Loucy (cell line): ENCODE measurements at regions not wholly inside any gene's neighbourhood (a gene's known extent, or its start where the extent isn't known, plus 50 kb on each side); places are given as distances from the start of the nearest gene placed in this dataset.

ENCODE experiments used
- H2AFZ ChIP-seq: fragments of 200-600 bp; sonication (generic); 2 replicates; pipeline ENCODE4 v1.6.0; 2016; ENCODE audit warnings: antibody characterized with exemption, mild to moderate bottlenecking, low read length, moderate library complexity
- H3F3A ChIP-seq: fragments of 200-600 bp; 2 replicates; pipeline ENCODE4 v1.6.0; 2016; ENCODE audit warnings: antibody characterized with exemption, low read depth, mild to moderate bottlenecking
- H3K27me3 ChIP-seq: fragments of 200-600 bp; sonication (generic); 2 replicates; pipeline ENCODE4 v1.6.1; 2014; ENCODE audit warnings: low read length, mild to moderate bottlenecking; ENCODE audit not compliant: insufficient read depth, poor library complexity, severe bottlenecking
- H3K36me3 ChIP-seq: fragments of 200-600 bp; sonication (generic); 2 replicates; pipeline ENCODE4 v1.6.1; 2016; ENCODE audit warnings: low read length; ENCODE audit not compliant: insufficient read depth
- H3K4me1 ChIP-seq: fragments of 200-600 bp; sonication (generic); 2 replicates; pipeline ENCODE4 v1.5.1; 2014; ENCODE audit warnings: low read length, mild to moderate bottlenecking; ENCODE audit not compliant: insufficient read depth, poor library complexity, severe bottlenecking
- H3K4me2 ChIP-seq: fragments of 200-600 bp; sonication (generic); 2 replicates; pipeline ENCODE4 v1.6.0; 2014; ENCODE audit warnings: antibody characterized with exemption, low read length, low read depth, mild to moderate bottlenecking; ENCODE audit not compliant: poor library complexity, severe bottlenecking
- H3K4me3 ChIP-seq: fragments of 200-600 bp; sonication (generic); 2 replicates; pipeline ENCODE4 v1.5.1; 2014; ENCODE audit warnings: low read length, mild to moderate bottlenecking, mixed read lengths; ENCODE audit not compliant: poor library complexity, severe bottlenecking
- H3K79me2 ChIP-seq: fragments of 200-600 bp; sonication (generic); 2 replicates; pipeline ENCODE4 v1.6.1; 2014; ENCODE audit warnings: low read length; ENCODE audit not compliant: insufficient read depth
- H3K9ac ChIP-seq: fragments of 200-600 bp; sonication (generic); 2 replicates; pipeline ENCODE4 v1.6.0; 2014; ENCODE audit warnings: mild to moderate bottlenecking, low read depth, low read length, moderate library complexity; ENCODE audit not compliant: poor library complexity, severe bottlenecking
- H3K9me2 ChIP-seq: fragments of 200-600 bp; sonication (generic); replicated peaks from 2 replicates; pipeline ENCODE4 v1.6.1; 2016; ENCODE audit warnings: low read depth, low read length, mixed read lengths
- H3K9me3 ChIP-seq: fragments of 200-600 bp; sonication (generic); 2 replicates; pipeline ENCODE4 v1.6.1; 2014; ENCODE audit warnings: mild to moderate bottlenecking, antibody characterized with exemption, low read length, low read depth; ENCODE audit not compliant: insufficient read depth
- H4K20me1 ChIP-seq: fragments of 200-600 bp; sonication (generic); 2 replicates; pipeline ENCODE4 v1.6.0; 2014; ENCODE audit warnings: antibody characterized with exemption, low read length, mild to moderate bottlenecking; ENCODE audit not compliant: insufficient read depth, poor library complexity, severe bottlenecking
- EZH2phosphoT487 ChIP-seq: fragments of 200-600 bp; IDR thresholded peaks from 2 replicates; pipeline ENCODE4 v1.6.1; 2018; ENCODE audit warnings: antibody characterized with exemption, mild to moderate bottlenecking, moderate library complexity, borderline replicate concordance
- TF ChIP-seq, protein P1 (sequence below): fragments of 200-600 bp; sonication (generic); conservative IDR thresholded peaks from 2 replicates; pipeline ENCODE4 v1.5.1; 2014; ENCODE audit warnings: mild to moderate bottlenecking, antibody characterized with exemption, low read length

DNA sequence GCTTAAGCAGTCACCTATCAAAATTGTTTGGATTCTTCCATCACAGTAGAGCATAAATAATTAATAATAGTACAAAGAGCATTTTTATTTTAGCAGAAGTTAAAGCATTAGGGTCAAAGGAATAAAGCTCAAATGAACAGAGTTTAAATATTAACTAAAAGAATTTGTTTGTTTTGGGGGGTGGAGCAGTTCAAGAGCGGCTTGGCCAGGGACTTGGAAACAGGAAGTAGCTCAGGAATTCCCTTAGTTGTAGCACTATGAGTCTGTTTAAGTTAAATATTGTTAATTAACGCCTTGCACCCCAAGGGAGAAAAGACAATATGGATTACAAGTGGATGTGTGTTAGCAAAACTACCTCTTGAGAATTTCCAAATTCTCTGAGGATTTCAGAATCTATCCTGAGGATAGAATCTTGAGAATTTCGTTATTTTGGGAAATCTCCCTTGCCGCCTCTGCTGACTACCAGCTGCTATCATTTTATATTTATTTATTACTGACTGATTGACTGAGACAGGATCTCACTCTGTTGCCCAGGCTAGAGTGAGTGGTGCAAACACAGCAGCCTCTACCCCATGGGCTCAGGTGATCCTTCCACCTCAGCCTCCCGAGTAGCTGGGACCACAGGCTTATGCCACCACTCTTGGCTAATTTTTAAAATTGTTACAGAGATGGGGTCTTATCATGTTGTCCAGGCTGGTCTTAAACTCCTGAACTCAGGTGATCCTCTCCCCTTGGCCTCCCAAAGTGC, 96.7 kb upstream of the CHD1 start:
- TF ChIP-seq, protein P1, sequence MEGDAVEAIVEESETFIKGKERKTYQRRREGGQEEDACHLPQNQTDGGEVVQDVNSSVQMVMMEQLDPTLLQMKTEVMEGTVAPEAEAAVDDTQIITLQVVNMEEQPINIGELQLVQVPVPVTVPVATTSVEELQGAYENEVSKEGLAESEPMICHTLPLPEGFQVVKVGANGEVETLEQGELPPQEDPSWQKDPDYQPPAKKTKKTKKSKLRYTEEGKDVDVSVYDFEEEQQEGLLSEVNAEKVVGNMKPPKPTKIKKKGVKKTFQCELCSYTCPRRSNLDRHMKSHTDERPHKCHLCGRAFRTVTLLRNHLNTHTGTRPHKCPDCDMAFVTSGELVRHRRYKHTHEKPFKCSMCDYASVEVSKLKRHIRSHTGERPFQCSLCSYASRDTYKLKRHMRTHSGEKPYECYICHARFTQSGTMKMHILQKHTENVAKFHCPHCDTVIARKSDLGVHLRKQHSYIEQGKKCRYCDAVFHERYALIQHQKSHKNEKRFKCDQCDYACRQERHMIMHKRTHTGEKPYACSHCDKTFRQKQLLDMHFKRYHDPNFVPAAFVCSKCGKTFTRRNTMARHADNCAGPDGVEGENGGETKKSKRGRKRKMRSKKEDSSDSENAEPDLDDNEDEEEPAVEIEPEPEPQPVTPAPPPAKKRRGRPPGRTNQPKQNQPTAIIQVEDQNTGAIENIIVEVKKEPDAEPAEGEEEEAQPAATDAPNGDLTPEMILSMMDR: no peak
- no peak for TF ChIP-seq EZH2phosphoT487
- Histone ChIP-seq H4K20me1 (no peaks in the 10 kb centered on the region), H3K4me3 (no peak overlapping the region), H3K9ac (no peak overlapping the region), H3K36me3 (no peaks in the 10 kb centered on the region), H2AFZ (no peak overlapping the region), H3K4me2 (no peak overlapping the region), H3K9me3 (no peaks in the 10 kb centered on the region), H3K79me2 (no peaks in the 10 kb centered on the region), H3K4me1 (peaks cover 6% of the 10 kb centered on the region), H3K27me3 (no peaks in the 10 kb centered on the region), H3K9me2 (no peaks in the 10 kb centered on the region), H3F3A (no peaks in the 10 kb centered on the region)

DNA sequence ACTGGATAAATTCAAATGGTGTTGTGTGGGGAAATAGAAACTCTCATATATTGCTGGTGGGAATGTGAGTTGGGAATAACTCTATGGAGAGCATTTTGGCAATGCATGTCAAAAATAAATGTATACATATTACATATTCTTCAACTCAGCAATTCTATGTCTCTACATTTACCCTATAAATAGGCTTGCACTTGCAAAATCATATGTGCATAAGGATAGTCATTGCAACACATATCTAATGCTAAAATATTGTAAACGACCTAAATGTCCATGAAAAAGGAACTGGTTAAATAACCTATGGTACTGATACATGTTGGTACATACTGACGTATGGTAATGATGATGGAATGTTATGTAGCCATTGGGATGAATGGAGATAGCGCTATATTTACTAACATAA, 94.5 kb upstream of the CHD1 start:
- Histone ChIP-seq H3K9ac (no peak overlapping the region), H3K79me2 (no peaks in the 10 kb centered on the region), H3F3A (no peaks in the 10 kb centered on the region), H4K20me1 (no peaks in the 10 kb centered on the region), H3K4me1 (peaks cover 14% of the 10 kb centered on the region), H2AFZ (no peak overlapping the region), H3K9me3 (no peaks in the 10 kb centered on the region), H3K4me2 (no peak overlapping the region), H3K27me3 (no peaks in the 10 kb centered on the region), H3K36me3 (no peaks in the 10 kb centered on the region), H3K4me3 (no peak overlapping the region), H3K9me2 (no peaks in the 10 kb centered on the region)
- TF ChIP-seq, protein P1: no peak
- TF ChIP-seq EZH2phosphoT487: no peak

DNA sequence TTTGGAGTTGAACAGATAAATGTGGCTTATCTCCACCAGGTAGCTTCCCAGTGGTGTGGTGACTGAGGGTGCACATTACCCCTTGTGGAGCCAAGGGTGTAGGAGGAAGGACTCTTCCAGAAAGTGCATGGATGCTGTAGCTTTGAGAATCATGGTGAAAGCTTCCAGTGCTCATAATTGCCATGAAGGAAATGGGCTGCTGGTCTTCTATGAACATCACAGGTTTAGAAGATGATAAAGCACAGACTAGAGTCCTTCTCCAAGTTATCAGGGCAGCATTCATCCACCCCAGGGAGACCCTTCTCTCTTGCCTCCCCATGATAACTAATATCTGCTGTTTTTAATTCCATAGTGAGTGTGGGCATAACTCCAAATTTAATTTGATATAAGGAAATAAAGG, 93.4 kb upstream of the CHD1 start:
- Histone ChIP-seq H3K4me3 (no peak overlapping the region), H3K79me2 (no peaks in the 10 kb centered on the region), H3K9me3 (no peaks in the 10 kb centered on the region), H3K9me2 (no peaks in the 10 kb centered on the region), H3K9ac (no peak overlapping the region), H4K20me1 (no peaks in the 10 kb centered on the region), H3K4me1 (peaks cover 12% of the 10 kb centered on the region), H3K27me3 (no peaks in the 10 kb centered on the region), H3K4me2 (no peak overlapping the region), H3F3A (no peaks in the 10 kb centered on the region), H2AFZ (no peak overlapping the region), H3K36me3 (no peaks in the 10 kb centered on the region)
- no peak for TF ChIP-seq EZH2phosphoT487

DNA sequence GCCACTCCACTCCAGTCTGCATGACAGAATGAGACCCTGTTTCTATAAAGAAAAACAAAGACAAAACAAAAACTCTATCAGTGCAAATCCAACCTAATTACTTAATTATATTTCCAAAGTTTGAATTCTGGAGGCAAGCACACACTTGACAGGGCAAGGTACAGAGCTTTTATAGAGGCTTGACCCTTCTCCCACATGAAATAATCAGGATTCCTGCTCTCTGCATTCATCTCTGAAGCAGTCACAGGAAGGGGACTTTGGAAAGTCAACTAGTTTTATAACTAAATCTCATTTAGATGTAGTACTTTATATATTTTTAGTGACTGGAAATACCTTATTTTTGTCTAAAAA, 91.9 kb upstream of the CHD1 start:
- Histone ChIP-seq H3K27me3 (no peaks in the 10 kb centered on the region), H3K9me3 (no peaks in the 10 kb centered on the region), H3K9ac (no peak overlapping the region), H3K36me3 (no peaks in the 10 kb centered on the region), H3K4me1 (peaks cover 12% of the 10 kb centered on the region), H3K9me2 (no peaks in the 10 kb centered on the region), H4K20me1 (no peaks in the 10 kb centered on the region), H3K4me2 (no peak overlapping the region), H3K4me3 (no peak overlapping the region), H2AFZ (no peak overlapping the region), H3F3A (no peaks in the 10 kb centered on the region), H3K79me2 (no peaks in the 10 kb centered on the region)
- TF ChIP-seq EZH2phosphoT487: no peak
- TF ChIP-seq, protein P1: no peak
